ENCODE measurements at regions not wholly inside any gene's neighbourhood (a gene's known extent, or its start where the extent isn't known, plus 50 kb on each side); places are given as distances from the start of the nearest gene placed in this dataset.

- Histone ChIP-seq H3K27ac (no peak overlapping the region), H3K36me3 (no peaks in the 10 kb centered on the region), H3K9me3 (no peaks in the 10 kb centered on the region), H3K4me1 (no peaks in the 10 kb centered on the region), H3K4me3 (replicated peaks in 1 of 3) (no peak overlapping the region), H3K27me3 (no peaks in the 10 kb centered on the region)
- no peak for DNase-seq
- intact Hi-C loops (cut with DNase I) = loop anchor here (10.0 kb wide), 1 partner anchor 477 kb away; no protein-coding TSS in a partner anchor
- 68 to 73% methylated on average over 4 of the region's 4 CpGs for WGBS, 2 donors
- TF ChIP-seq POLR2A (IDR thresholded peaks at IDR 0.05) (no peak), CTCF (IDR thresholded peaks at IDR 0.05) (no peak)
These were observed 162.9 kb upstream of the GJB5 start for GRCh38 chr1:34591751-34592629.

- Histone ChIP-seq H3K9me3 (no peaks in the 10 kb centered on the region), H3K27me3 (no peaks in the 10 kb centered on the region), H3K27ac (no peak overlapping the region), H3K36me3 (no peaks in the 10 kb centered on the region), H3K4me1 (no peaks in the 10 kb centered on the region), H3K4me3 (replicated peaks in 1 of 3) (no peak overlapping the region)
- DNase-seq = peak; percentile 60 to 69
- TF ChIP-seq POLR2A (IDR thresholded peaks at IDR 0.05) (no peak), CTCF (IDR thresholded peaks at IDR 0.05) (peak in 5 of 6 experiments; percentile 43 to 78 (median 67))
- WGBS, 2 donors = 22 to 25% methylated on average over 5 of the region's 5 CpGs
- intact Hi-C loops (cut with DNase I) = loop anchor here (5.0 to 10.0 kb wide), 2 partner anchors 483 to 966 kb away; no protein-coding TSS in a partner anchor
These were observed 156.9 kb upstream of the GJB5 start for GRCh38 chr1:34597877-34598514.

- no peaks in the 10 kb centered on the region for H3K36me3 ChIP-seq
- no peaks in the 10 kb centered on the region for H3K4me1 ChIP-seq
- no peak overlapping the region for H3K27ac ChIP-seq
- H3K27me3 ChIP-seq = no peaks in the 10 kb centered on the region
- no peak for DNase-seq
- intact Hi-C loops (cut with DNase I) = no loop called here
- H3K9me3 ChIP-seq = no peaks in the 10 kb centered on the region
- 45 to 51% methylated on average over 6 of the region's 6 CpGs for WGBS, 2 donors
- TF ChIP-seq CTCF (IDR thresholded peaks at IDR 0.05) (no peak), POLR2A (IDR thresholded peaks at IDR 0.05) (no peak)
- no peak overlapping the region for H3K4me3 ChIP-seq (replicated peaks in 1 of 3)
These were observed 151.9 kb upstream of the GJB5 start for GRCh38 chr1:34602907-34603306.

- no peaks in the 10 kb centered on the region for H3K9me3 ChIP-seq
- no peaks in the 10 kb centered on the region for H3K4me1 ChIP-seq
- TF ChIP-seq CTCF (IDR thresholded peaks at IDR 0.05) = no peak
- no peak for TF ChIP-seq POLR2A (IDR thresholded peaks at IDR 0.05)
- no peaks in the 10 kb centered on the region for H3K36me3 ChIP-seq
- DNase-seq = no peak
- intact Hi-C loops (cut with DNase I) = no loop called here
- no peak overlapping the region for H3K27ac ChIP-seq
- 47 to 52% methylated on average over 2 of the region's 2 CpGs for WGBS, 2 donors
- no peaks in the 10 kb centered on the region for H3K27me3 ChIP-seq
- no peak overlapping the region for H3K4me3 ChIP-seq (replicated peaks in 1 of 3)
These were observed 151.3 kb upstream of the GJB5 start for GRCh38 chr1:34603594-34603993.

GRCh38 chr1:34606504-34606903 is 148.3 kb upstream of the GJB5 start:
- 87 to 91% methylated on average over 5 of the region's 5 CpGs for WGBS, 2 donors
- Histone ChIP-seq H3K27ac (no peak overlapping the region), H3K36me3 (no peaks in the 10 kb centered on the region), H3K4me3 (replicated peaks in 1 of 3) (no peak overlapping the region), H3K4me1 (no peaks in the 10 kb centered on the region), H3K27me3 (no peaks in the 10 kb centered on the region), H3K9me3 (no peaks in the 10 kb centered on the region)
- TF ChIP-seq CTCF (IDR thresholded peaks at IDR 0.05) (no peak), POLR2A (IDR thresholded peaks at IDR 0.05) (no peak)
- DNase-seq = no peak
- intact Hi-C loops (cut with DNase I) = no loop called here

Data from thyroid gland (tissue), 4 donors.